ENCODE measurements at regions not wholly inside any gene's neighbourhood (a gene's known extent, or its start where the extent isn't known, plus 50 kb on each side); places are given as distances from the start of the nearest gene placed in this dataset.

- Histone ChIP-seq H3K4me1 (ENCODE audit: control insufficient read depth in 5 of 5, insufficient read depth in 5 of 5, low read length in 5 of 5) (no peaks in the 10 kb centered on the region), H3K9ac (ENCODE audit: insufficient read depth in 1 of 2, low read length in 2 of 2) (no peak overlapping the region), H3K36me3 (ENCODE audit: control insufficient read depth in 4 of 4, insufficient read depth in 4 of 4, low read length in 4 of 4) (no peaks in the 10 kb centered on the region), H3K4me3 (no peak overlapping the region), H3K9me3 (ENCODE audit: control insufficient read depth in 4 of 4, insufficient read depth in 3 of 4, low read length in 3 of 4) (no peaks in the 10 kb centered on the region), H3K27me3 (ENCODE audit: control insufficient read depth in 3 of 3, insufficient read depth in 3 of 3, low read length in 2 of 3) (no peaks in the 10 kb centered on the region), H3K27ac (ENCODE audit: low read depth in 1 of 2, low read length in 1 of 2) (no peak overlapping the region)
- ATAC-seq (ENCODE audit: insufficient read depth, low FRiP score), result no peak
- no peak for DNase-seq
- 49 to 60% methylated on average over 3 of the region's 3 CpGs for WGBS, 2 donors
- no peak for TF ChIP-seq CTCF (IDR thresholded peaks at IDR 0.05; ENCODE audit: control extremely low read depth, extremely low read depth)
Observed at GRCh38 chr5:68352166-68352565, 136.6 kb downstream of the PIK3R1 start.

GRCh38 chr5:68353605-68354004 lies 138.0 kb downstream of the PIK3R1 start:
- H3K27me3 ChIP-seq (ENCODE audit: control insufficient read depth in 3 of 3, insufficient read depth in 3 of 3, low read length in 2 of 3), result no peaks in the 10 kb centered on the region
- no peaks in the 10 kb centered on the region for H3K9me3 ChIP-seq (ENCODE audit: control insufficient read depth in 4 of 4, insufficient read depth in 3 of 4, low read length in 3 of 4)
- H3K4me1 ChIP-seq (ENCODE audit: control insufficient read depth in 5 of 5, insufficient read depth in 5 of 5, low read length in 5 of 5), result no peaks in the 10 kb centered on the region
- H3K4me3 ChIP-seq, result no peak overlapping the region
- no peak overlapping the region for H3K27ac ChIP-seq (ENCODE audit: low read depth in 1 of 2, low read length in 1 of 2)
- 92 to 94% methylated on average over 5 of the region's 5 CpGs for whole genome bisulfite sequencing, 2 donors
- no peak overlapping the region for H3K9ac ChIP-seq (ENCODE audit: insufficient read depth in 1 of 2, low read length in 2 of 2)
- DNase-seq (no peak), ATAC-seq (ENCODE audit: insufficient read depth, low FRiP score) (no peak)
- H3K36me3 ChIP-seq (ENCODE audit: control insufficient read depth in 4 of 4, insufficient read depth in 4 of 4, low read length in 4 of 4), result no peaks in the 10 kb centered on the region
- TF ChIP-seq CTCF (IDR thresholded peaks at IDR 0.05; ENCODE audit: control extremely low read depth, extremely low read depth), result no peak

- ATAC-seq (ENCODE audit: insufficient read depth, low FRiP score) (no peak), DNase-seq (no peak)
- no peaks in the 10 kb centered on the region for H3K4me1 ChIP-seq (ENCODE audit: control insufficient read depth in 5 of 5, insufficient read depth in 5 of 5, low read length in 5 of 5)
- no peak overlapping the region for H3K27ac ChIP-seq (ENCODE audit: low read depth in 1 of 2, low read length in 1 of 2)
- no peaks in the 10 kb centered on the region for H3K36me3 ChIP-seq (ENCODE audit: control insufficient read depth in 4 of 4, insufficient read depth in 4 of 4, low read length in 4 of 4)
- H3K27me3 ChIP-seq (ENCODE audit: control insufficient read depth in 3 of 3, insufficient read depth in 3 of 3, low read length in 2 of 3), result no peaks in the 10 kb centered on the region
- no peaks in the 10 kb centered on the region for H3K9me3 ChIP-seq (ENCODE audit: control insufficient read depth in 4 of 4, insufficient read depth in 3 of 4, low read length in 3 of 4)
- no peak overlapping the region for H3K9ac ChIP-seq (ENCODE audit: insufficient read depth in 1 of 2, low read length in 2 of 2)
- WGBS, 2 donors, result 82 to 90% methylated on average over 5 of the region's 5 CpGs
- TF ChIP-seq CTCF (IDR thresholded peaks at IDR 0.05; ENCODE audit: control extremely low read depth, extremely low read depth), result no peak
- H3K4me3 ChIP-seq, result no peak overlapping the region
Observed at GRCh38 chr5:68354315-68354714, 138.8 kb downstream of the PIK3R1 start.

- H3K36me3 ChIP-seq (ENCODE audit: control insufficient read depth in 4 of 4, insufficient read depth in 4 of 4, low read length in 4 of 4), result no peaks in the 10 kb centered on the region
- ATAC-seq (ENCODE audit: insufficient read depth, low FRiP score) (no peak), DNase-seq (no peak)
- no peaks in the 10 kb centered on the region for H3K27me3 ChIP-seq (ENCODE audit: control insufficient read depth in 3 of 3, insufficient read depth in 3 of 3, low read length in 2 of 3)
- no peaks in the 10 kb centered on the region for H3K4me1 ChIP-seq (ENCODE audit: control insufficient read depth in 5 of 5, insufficient read depth in 5 of 5, low read length in 5 of 5)
- WGBS, 2 donors, result 96 to 99% methylated on average over 6 of the region's 6 CpGs
- H3K9ac ChIP-seq (ENCODE audit: insufficient read depth in 1 of 2, low read length in 2 of 2), result no peak overlapping the region
- no peaks in the 10 kb centered on the region for H3K9me3 ChIP-seq (ENCODE audit: control insufficient read depth in 4 of 4, insufficient read depth in 3 of 4, low read length in 3 of 4)
- H3K27ac ChIP-seq (ENCODE audit: low read depth in 1 of 2, low read length in 1 of 2), result no peak overlapping the region
- no peak for TF ChIP-seq CTCF (IDR thresholded peaks at IDR 0.05; ENCODE audit: control extremely low read depth, extremely low read depth)
- H3K4me3 ChIP-seq, result no peak overlapping the region
Observed at GRCh38 chr5:68356216-68356615, 140.7 kb downstream of the PIK3R1 start.

Measured in lung (tissue), 11 donors.